GM21576 (cell line): ENCODE measurements at regions not wholly inside any gene's neighbourhood (a gene's known extent, or its start where the extent isn't known, plus 50 kb on each side); places are given as distances from the start of the nearest gene placed in this dataset.
"Not testable (repeated sequence)": the region's sequence is repeated elsewhere in the genome, so short reads cannot be mapped to it uniquely, and the experiment has no call there.

Experiments used
- ATAC-seq: cut with Tn5 transposase; IDR thresholded peaks from one replicate; pipeline ENCODE4 v1.9.1; 2021; ENCODE audit warnings: mild to moderate bottlenecking, moderate library complexity; ENCODE audit not compliant: unreplicated experiment

DNA sequence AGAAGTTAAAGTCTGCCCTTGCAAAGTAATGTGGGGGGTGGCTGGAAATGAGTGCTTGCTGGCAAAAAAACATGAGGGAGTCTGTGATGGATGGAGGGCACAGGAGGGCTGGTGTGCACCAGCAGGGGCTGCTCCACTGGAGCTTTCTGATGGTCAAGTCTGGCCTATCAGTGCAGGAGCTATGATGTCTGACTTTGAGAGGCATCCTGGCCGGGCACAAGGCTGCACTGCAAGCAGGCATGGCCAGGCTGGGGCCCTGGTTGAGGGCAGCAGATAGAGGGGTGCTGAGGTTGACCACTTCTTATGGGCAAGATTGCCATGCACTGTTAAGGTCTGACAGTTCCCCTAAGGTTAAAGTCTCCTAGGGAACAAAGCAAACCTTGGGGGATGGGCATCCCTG, 1140.2 kb downstream of the FAM133A start:
- no peak for ATAC-seq

- ATAC-seq: peak; percentile 52
Measured at GRCh38 chrX:94830717-94831116, 1156.7 kb downstream of the FAM133A start.

GRCh38 chrX:94831364-94831763, 1157.4 kb downstream of the FAM133A start:
- no peak for ATAC-seq

DNA sequence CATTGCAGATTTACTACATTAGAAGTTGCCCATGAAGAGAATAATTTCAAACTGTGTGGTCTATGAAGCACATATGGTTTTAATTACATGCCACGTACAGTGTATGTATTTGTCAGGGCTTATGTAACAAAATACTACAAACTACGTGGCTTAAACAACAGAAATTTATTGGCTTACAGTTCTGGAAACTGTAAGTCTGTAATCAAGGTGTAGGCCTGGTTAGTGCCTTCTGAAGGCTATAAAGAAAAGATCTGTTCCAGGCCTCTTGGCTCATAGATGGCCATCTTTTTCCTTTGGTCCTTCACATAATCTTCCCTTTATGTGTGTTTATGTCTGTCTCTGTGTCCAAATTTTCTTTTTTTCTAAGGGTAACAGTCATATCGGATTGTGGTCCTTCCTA, 1160.2 kb downstream of the FAM133A start:
- ATAC-seq: no peak

DNA sequence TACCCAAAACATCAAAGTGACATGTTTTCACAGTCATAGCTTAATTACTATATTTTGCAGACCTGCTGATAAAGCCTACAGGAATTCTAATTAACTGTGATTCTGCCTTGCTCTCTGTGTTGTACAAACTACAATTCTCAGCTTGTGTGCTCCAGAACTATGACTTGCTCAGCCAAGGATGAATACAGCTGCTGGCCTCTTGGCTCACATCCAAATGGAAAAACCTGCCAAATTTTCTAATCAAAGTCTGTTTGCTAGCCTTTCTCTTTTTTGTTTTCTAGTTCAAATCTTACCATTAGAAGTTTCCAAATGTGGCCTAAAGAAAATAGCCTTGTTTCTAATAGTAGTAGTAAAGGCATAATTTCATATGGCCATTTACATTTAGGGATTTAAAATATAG, 1176.8 kb downstream of the FAM133A start:
- ATAC-seq: no peak

DNA sequence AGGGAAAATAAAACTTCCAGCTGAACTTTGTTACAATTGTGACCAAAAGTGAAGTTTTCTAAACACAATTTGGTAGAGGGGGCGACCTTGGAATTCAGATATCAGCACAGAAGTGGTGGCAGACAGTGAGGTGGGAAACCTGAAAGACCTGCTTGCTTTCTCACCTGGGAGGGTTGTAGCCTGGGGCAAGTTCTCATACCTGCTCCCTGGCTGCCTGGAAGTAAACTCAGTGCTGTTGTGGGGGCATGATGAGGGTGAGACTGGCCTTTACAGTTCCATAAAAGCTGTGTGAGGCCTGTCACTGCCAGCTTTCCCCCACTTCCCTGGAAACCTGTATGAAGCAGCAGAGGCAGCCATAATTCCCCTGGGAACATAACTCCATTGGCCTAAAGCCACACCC, 1180.2 kb downstream of the FAM133A start:
- ATAC-seq: no peak

GRCh38 chrX:94862470-94862869, 1188.5 kb downstream of the FAM133A start:
- ATAC-seq: not testable (repeated sequence)

GRCh38 chrX:94871640-94872039, 1197.6 kb downstream of the FAM133A start:
- no peak for ATAC-seq

DNA sequence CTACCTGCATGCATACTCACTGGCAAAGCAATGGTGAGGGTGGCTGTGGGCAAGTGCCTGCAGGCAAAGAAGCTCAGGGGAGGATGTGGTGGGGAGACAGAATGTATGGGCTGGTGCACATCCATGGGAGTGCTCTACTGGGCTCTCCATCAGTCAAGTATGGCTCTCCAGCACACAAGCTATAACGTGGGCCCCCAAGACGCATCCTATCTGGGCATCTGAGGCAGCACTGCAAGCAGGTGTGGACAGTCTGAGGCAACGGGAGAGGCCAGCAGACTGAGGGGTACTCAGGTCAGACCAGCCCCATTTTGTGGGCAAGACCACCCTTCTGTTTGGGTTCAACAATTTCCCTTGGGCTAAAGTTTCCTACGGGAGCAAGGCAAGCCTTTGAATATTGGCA, 1227.8 kb downstream of the FAM133A start:
- ATAC-seq: no peak

DNA sequence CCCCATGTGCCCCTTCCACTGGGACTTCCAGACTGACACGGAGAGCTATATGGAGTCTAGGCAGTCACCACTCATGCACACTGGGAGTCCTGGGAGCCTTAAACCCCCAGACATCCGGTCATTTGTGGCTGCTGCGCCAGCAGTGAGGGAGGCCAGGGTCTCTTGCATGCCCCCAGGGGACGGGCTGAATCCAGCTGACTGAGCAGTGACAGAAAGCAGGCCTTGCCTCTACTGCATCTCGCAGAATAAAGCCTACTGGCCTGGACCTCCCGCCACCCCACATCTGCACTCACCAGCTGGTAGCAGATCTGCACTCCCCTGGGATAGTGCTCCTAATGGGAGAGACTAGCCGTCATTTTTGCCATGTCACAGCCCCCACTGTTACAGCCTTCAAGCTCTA, 1234.2 kb downstream of the FAM133A start:
- no peak for ATAC-seq

GRCh38 chrX:94908648-94909047, 1234.6 kb downstream of the FAM133A start:
- ATAC-seq: no peak

- ATAC-seq: no peak
Measured at GRCh38 chrX:94914235-94914634, 1240.2 kb downstream of the FAM133A start.

GRCh38 chrX:94932278-94932965, 1258.4 kb downstream of the FAM133A start:
- peak; percentile 91 for ATAC-seq

GRCh38 chrX:94936722-94937121, 1262.7 kb downstream of the FAM133A start:
- ATAC-seq: no peak

- ATAC-seq: no peak
Measured at GRCh38 chrX:94937491-94937890, 1263.5 kb downstream of the FAM133A start.

DNA sequence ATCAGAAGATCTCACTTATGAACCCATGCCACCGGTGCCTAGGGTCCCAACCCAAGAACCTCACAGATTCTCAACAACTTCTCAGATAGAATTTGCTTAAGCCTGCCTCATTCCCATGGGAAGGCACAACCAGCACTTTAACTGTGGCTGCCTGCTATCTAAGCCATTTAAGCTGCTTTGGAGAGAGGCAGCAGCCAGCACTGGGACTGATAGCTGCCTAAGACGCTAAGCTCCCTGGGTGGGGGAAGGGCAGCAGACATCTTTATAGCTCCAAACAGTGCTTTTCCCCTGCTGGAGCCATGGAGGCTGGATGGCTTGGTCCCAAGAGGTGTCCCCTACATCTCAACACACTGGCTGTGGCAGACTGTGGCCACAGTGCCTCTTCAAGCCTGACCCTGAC, 1268.6 kb downstream of the FAM133A start:
- no peak for ATAC-seq

DNA sequence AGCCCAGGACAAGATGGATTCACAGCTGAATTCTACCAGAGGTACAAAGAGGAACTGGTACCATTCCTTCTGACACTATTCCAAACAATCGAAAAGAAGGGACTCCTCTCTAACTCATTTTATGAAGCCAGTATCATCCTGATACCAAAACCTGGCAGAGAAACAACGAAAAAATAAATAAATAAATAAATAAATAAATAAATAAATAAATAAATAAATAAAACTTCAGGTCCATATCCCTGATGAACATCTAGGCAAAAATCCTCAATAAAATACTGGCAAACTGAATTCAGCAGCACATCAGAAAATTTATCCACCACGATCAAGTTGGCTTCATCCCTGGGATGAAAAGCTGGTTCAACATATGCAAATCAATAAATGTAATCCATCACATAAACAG, 1272.1 kb downstream of the FAM133A start:
- not testable (repeated sequence) for ATAC-seq

GRCh38 chrX:94961730-94962129, 1287.7 kb downstream of the FAM133A start:
- ATAC-seq: no peak

GRCh38 chrX:94977562-94977961, 1303.6 kb downstream of the FAM133A start:
- no peak for ATAC-seq

- ATAC-seq: no peak
Measured at GRCh38 chrX:94977986-94978385, 1304.0 kb downstream of the FAM133A start.
